Sigmoid colon (tissue), 4 donors: ENCODE measurements at regions not wholly inside any gene's neighbourhood (a gene's known extent, or its start where the extent isn't known, plus 50 kb on each side); places are given as distances from the start of the nearest gene placed in this dataset.

Source experiments
- EP300 ChIP-seq, 4 donors: sonication (generic); formaldehyde crosslinking; IDR thresholded peaks; one replicate each; pipeline ENCODE4 v1.6.1; 2017; ENCODE audit warnings: antibody characterized with exemption in 4 of 4
- POLR2A ChIP-seq, 2 donors: fragments of 450-650 bp; IDR thresholded peaks; one replicate each; pipeline ENCODE4 v1.6.1; 2016; ENCODE audit warnings: antibody characterized with exemption in 2 of 2, mild to moderate bottlenecking in 2 of 2, moderate library complexity in 2 of 2
- POLR2AphosphoS5 ChIP-seq, 4 donors: sonication (generic); formaldehyde crosslinking; IDR thresholded peaks; one replicate each; pipeline ENCODE4 v1.6.1; 2017; ENCODE audit warnings: antibody characterized with exemption in 4 of 4
- TF ChIP-seq, protein P1 (sequence below), 4 experiments: fragments of 450-650 bp in 3 of 4; fragments of 200-600 bp in 1 of 4; IDR thresholded peaks; one replicate each; pipeline ENCODE4 v1.5.1; 2016 to 2019; ENCODE audit warnings: antibody characterized with exemption in 4 of 4, mild to moderate bottlenecking in 3 of 4, moderate library complexity in 2 of 4

DNA sequence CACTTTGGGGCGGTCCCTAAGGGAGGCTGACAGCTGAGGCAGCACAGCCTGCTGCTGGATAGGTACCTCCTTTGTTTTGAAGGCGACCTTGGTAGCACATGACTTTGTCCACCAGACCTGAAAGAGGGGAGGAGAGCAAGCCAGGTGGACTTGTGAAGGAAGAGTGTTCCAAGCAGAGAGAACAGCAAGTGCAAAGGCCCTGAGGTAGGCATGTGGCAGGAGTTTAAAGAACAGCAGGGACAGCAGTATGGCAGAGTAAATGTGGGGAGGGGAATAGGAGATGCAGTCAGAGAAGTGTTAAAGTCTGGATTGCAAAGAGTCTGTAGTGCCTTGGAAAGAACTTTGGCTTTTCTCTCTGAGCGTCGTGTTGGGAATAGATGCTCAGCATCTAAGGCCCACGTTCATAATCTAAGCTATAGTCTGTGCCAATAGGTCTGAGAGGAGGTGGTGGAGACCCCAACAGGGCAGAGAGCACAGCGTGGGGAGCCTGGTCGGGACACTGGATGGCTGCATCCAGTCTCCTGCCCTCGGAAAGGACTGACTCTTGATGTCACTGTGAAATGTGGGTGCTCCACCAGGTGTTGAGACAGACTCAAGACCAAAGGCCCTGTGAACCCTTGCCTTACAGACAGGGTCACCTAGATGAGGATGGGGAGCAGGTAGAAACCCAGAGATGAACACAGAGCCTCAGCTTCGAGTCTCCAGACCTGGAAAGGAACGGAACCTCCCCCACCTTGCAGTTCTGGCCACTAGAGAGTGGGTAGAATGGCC, 242.1 kb upstream of the PWP1 start:
- TF ChIP-seq, protein P1, sequence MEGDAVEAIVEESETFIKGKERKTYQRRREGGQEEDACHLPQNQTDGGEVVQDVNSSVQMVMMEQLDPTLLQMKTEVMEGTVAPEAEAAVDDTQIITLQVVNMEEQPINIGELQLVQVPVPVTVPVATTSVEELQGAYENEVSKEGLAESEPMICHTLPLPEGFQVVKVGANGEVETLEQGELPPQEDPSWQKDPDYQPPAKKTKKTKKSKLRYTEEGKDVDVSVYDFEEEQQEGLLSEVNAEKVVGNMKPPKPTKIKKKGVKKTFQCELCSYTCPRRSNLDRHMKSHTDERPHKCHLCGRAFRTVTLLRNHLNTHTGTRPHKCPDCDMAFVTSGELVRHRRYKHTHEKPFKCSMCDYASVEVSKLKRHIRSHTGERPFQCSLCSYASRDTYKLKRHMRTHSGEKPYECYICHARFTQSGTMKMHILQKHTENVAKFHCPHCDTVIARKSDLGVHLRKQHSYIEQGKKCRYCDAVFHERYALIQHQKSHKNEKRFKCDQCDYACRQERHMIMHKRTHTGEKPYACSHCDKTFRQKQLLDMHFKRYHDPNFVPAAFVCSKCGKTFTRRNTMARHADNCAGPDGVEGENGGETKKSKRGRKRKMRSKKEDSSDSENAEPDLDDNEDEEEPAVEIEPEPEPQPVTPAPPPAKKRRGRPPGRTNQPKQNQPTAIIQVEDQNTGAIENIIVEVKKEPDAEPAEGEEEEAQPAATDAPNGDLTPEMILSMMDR (IDR thresholded peaks at IDR 0.05) = no peak
- TF ChIP-seq POLR2A (IDR thresholded peaks at IDR 0.05) (no peak), POLR2AphosphoS5 (IDR thresholded peaks at IDR 0.05) (no peak), EP300 (IDR thresholded peaks at IDR 0.05) (no peak)
